ENCODE measurements at regions not wholly inside any gene's neighbourhood (a gene's known extent, or its start where the extent isn't known, plus 50 kb on each side); places are given as distances from the start of the nearest gene placed in this dataset.

GRCh38 chr17:68766640-68767039 lies 165.5 kb upstream of the FAM20A start:
- TF ChIP-seq, protein P1, sequence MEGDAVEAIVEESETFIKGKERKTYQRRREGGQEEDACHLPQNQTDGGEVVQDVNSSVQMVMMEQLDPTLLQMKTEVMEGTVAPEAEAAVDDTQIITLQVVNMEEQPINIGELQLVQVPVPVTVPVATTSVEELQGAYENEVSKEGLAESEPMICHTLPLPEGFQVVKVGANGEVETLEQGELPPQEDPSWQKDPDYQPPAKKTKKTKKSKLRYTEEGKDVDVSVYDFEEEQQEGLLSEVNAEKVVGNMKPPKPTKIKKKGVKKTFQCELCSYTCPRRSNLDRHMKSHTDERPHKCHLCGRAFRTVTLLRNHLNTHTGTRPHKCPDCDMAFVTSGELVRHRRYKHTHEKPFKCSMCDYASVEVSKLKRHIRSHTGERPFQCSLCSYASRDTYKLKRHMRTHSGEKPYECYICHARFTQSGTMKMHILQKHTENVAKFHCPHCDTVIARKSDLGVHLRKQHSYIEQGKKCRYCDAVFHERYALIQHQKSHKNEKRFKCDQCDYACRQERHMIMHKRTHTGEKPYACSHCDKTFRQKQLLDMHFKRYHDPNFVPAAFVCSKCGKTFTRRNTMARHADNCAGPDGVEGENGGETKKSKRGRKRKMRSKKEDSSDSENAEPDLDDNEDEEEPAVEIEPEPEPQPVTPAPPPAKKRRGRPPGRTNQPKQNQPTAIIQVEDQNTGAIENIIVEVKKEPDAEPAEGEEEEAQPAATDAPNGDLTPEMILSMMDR (IDR thresholded peaks at IDR 0.05; ENCODE audit: poor library complexity): no peak
- TF ChIP-seq EZH2 (IDR thresholded peaks at IDR 0.05; ENCODE audit: borderline replicate concordance): no peak
- no peak for TF ChIP-seq EZH2phosphoT487 (IDR thresholded peaks at IDR 0.05; ENCODE audit: low read depth, severe bottlenecking, unreplicated experiment)

Measured in hepatocyte (in vitro differentiated cells).